ENCODE measurements at regions not wholly inside any gene's neighbourhood (a gene's known extent, or its start where the extent isn't known, plus 50 kb on each side); places are given as distances from the start of the nearest gene placed in this dataset.

DNA sequence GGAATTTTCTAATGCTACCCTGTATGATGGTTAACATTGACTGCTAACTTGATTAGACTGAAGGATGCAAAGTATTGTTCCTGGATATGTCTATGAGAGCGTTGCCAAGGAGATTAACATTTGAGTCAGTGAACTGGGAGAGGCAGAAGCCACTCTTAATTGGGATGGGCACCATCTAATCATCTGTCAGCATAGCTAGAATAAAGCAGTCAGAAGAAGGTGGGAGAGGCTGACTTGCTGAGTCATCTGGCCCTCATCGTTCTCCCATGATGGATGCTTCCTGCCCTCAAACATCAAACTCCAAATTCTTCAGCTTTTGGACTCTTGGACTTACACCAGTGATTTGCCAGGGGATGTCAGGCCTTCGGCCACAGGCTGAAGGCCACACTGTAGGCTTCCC is 878.5 kb downstream of the PCDH7 start:
- no peaks in the 10 kb centered on the region for H3K4me1 Mint-ChIP-seq (ENCODE audit: unreplicated experiment)
- TF ChIP-seq, protein P1, sequence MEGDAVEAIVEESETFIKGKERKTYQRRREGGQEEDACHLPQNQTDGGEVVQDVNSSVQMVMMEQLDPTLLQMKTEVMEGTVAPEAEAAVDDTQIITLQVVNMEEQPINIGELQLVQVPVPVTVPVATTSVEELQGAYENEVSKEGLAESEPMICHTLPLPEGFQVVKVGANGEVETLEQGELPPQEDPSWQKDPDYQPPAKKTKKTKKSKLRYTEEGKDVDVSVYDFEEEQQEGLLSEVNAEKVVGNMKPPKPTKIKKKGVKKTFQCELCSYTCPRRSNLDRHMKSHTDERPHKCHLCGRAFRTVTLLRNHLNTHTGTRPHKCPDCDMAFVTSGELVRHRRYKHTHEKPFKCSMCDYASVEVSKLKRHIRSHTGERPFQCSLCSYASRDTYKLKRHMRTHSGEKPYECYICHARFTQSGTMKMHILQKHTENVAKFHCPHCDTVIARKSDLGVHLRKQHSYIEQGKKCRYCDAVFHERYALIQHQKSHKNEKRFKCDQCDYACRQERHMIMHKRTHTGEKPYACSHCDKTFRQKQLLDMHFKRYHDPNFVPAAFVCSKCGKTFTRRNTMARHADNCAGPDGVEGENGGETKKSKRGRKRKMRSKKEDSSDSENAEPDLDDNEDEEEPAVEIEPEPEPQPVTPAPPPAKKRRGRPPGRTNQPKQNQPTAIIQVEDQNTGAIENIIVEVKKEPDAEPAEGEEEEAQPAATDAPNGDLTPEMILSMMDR (IDR thresholded peaks at IDR 0.05) = no peak
- no peaks in the 10 kb centered on the region for H3K9me3 Mint-ChIP-seq (ENCODE audit: unreplicated experiment)

DNA sequence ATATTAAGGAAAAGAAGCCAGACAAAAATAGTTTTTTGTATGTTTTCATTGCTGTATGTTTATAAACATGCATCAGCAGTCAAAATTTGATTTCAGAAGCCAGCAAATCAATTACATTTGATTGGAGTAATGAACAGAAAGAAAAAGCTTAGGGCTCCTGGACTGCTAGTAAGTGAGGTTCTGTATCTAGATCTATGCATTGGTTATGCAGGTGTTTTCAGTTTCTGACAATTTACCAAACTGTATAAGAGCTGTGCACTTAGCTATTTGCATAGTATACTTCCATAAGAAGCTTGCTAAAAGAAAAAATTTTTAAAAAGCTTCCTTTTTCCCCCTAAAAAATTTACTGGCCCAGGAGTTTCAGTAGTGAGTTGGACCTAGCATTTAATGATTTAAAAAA is 881.6 kb downstream of the PCDH7 start:
- DNase-seq (ENCODE audit: extremely low spot score, unreplicated experiment) = no peak
- Mint-ChIP-seq H3K4me1 (ENCODE audit: unreplicated experiment) (no peaks in the 10 kb centered on the region), H3K9me3 (ENCODE audit: unreplicated experiment) (no peaks in the 10 kb centered on the region), H3K36me3 (ENCODE audit: unreplicated experiment) (no peaks in the 10 kb centered on the region), H3K27ac (ENCODE audit: unreplicated experiment) (no peak overlapping the region), H3K4me3 (ENCODE audit: unreplicated experiment) (no peak overlapping the region), H3K27me3 (ENCODE audit: unreplicated experiment) (no peaks in the 10 kb centered on the region)
- TF ChIP-seq, protein P1 (IDR thresholded peaks at IDR 0.05) = no peak

More for the DNA sequence above, 878.5 kb downstream of the PCDH7 start:
- no peaks in the 10 kb centered on the region for H3K27me3 Mint-ChIP-seq (ENCODE audit: unreplicated experiment)
- H3K4me3 Mint-ChIP-seq (ENCODE audit: unreplicated experiment) = no peak overlapping the region
- no peak overlapping the region for H3K27ac Mint-ChIP-seq (ENCODE audit: unreplicated experiment)
- DNase-seq (ENCODE audit: extremely low spot score, unreplicated experiment) = no peak
- no peaks in the 10 kb centered on the region for H3K36me3 Mint-ChIP-seq (ENCODE audit: unreplicated experiment)

DNA sequence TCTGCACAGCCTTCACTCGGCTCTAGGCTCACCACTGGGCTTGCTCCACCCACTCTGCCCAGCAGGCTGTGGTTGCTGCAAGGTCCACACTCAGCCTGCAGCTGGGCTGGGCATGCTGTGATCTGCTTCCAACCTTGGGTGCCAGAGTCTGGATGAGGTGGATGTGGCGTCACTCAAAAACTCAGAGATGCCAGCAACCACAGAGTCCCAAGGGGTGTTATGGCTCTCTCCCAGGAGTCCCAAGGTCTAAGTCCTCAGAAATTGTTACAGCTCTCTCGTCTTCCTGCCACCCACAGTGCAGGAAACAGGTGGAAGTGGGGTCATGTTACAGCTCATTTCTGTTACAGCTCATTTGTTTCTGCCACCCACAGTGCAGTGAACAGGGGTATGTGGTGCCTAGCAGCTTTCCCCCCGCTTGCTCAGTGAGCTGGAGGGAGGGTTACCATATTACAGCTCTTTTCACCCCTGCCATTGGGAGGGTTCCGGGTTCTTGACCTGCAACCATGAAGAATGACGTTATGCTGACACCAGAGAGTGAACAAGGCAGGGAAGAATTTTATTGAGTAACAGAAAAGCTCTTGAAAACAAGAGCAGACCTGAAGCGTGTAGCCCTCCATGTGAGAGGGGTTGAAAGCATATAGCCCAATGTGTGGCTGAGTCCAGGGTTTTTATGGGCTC is 893.9 kb downstream of the PCDH7 start:
- TF ChIP-seq, protein P1 (IDR thresholded peaks at IDR 0.05) = no peak
- Mint-ChIP-seq H3K4me3 (ENCODE audit: unreplicated experiment) (no peak overlapping the region), H3K27me3 (ENCODE audit: unreplicated experiment) (no peaks in the 10 kb centered on the region), H3K9me3 (ENCODE audit: unreplicated experiment) (peaks cover 3% of the 10 kb centered on the region), H3K36me3 (ENCODE audit: unreplicated experiment) (no peaks in the 10 kb centered on the region), H3K4me1 (ENCODE audit: unreplicated experiment) (peaks cover 5% of the 10 kb centered on the region), H3K27ac (ENCODE audit: unreplicated experiment) (no peak overlapping the region)
- DNase-seq (ENCODE audit: extremely low spot score, unreplicated experiment) = no peak

DNA sequence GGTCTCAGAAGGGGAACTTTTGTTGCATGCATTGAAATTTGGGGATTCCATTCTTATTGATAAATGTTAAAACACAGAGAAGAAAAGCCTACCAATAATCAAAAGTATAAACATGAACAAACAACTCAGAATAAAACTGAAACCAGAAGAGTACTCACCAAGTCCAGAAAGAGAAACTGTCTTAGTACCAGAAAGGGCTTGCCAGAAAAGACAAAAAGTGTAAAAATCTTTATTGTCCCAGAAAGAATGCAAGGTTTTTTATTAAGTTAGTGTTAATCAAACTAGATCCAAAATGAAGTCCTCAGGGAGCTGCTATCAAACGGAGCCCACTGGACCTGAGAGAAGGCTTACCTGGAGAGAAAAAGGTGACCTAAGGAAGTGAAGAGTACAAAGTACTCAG is 897.5 kb downstream of the PCDH7 start:
- Mint-ChIP-seq H3K4me1 (ENCODE audit: unreplicated experiment) (peaks cover 13% of the 10 kb centered on the region), H3K27me3 (ENCODE audit: unreplicated experiment) (no peaks in the 10 kb centered on the region), H3K9me3 (ENCODE audit: unreplicated experiment) (peaks cover under 1% of the 10 kb centered on the region), H3K27ac (ENCODE audit: unreplicated experiment) (no peak overlapping the region), H3K4me3 (ENCODE audit: unreplicated experiment) (no peak overlapping the region), H3K36me3 (ENCODE audit: unreplicated experiment) (no peaks in the 10 kb centered on the region)
- no peak for DNase-seq (ENCODE audit: extremely low spot score, unreplicated experiment)
- TF ChIP-seq, protein P1 (IDR thresholded peaks at IDR 0.05) = no peak

DNA sequence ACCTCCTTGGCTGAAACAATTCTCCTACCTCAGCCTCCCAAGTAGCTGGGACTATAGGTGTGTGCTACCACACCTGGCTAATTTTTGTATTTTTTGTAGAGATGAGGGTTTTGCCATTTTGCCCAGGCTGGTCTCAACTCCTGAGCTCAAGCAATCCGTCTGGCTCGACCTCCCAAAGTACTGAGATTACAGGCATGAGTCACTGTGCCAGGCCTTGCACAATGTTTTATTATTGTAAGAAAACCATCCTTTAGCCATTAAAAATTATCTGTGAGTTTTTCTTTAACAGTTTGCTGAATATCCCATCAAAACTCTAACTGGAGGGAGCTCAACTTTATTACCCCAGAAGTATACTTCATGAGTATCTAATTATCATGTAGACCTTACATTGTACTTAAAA is 900.3 kb downstream of the PCDH7 start:
- Mint-ChIP-seq H3K27me3 (ENCODE audit: unreplicated experiment) (no peaks in the 10 kb centered on the region), H3K4me3 (ENCODE audit: unreplicated experiment) (no peak overlapping the region), H3K9me3 (ENCODE audit: unreplicated experiment) (peaks cover 4% of the 10 kb centered on the region), H3K36me3 (ENCODE audit: unreplicated experiment) (peaks cover 1% of the 10 kb centered on the region), H3K27ac (ENCODE audit: unreplicated experiment) (no peak overlapping the region), H3K4me1 (ENCODE audit: unreplicated experiment) (peaks cover 9% of the 10 kb centered on the region)
- no peak for DNase-seq (ENCODE audit: extremely low spot score, unreplicated experiment)
- TF ChIP-seq, protein P1 (IDR thresholded peaks at IDR 0.05) = no peak
